Aorta (tissue), 5 donors: ENCODE measurements at regions not wholly inside any gene's neighbourhood (a gene's known extent, or its start where the extent isn't known, plus 50 kb on each side); places are given as distances from the start of the nearest gene placed in this dataset.
"Not testable (repeated sequence)": the region's sequence is repeated elsewhere in the genome, so short reads cannot be mapped to it uniquely, and the experiment has no call there.

ENCODE experiments used
- ATAC-seq: fragments of 200-7000 bp; cut with Tn5 transposase; one replicate; pipeline ENCODE4 v1.9.1; 2022; ENCODE audit warnings: moderate library complexity; ENCODE audit not compliant: low FRiP score
- DNase-seq, 2 donors: peaks; one replicate each; pipeline ENCODE4 v3.0.0-alpha.2; 2020
- H3K27ac ChIP-seq, 2 donors: one replicate each; pipeline ENCODE4 v1.5.1; 2013; ENCODE audit warnings: low read length in 2 of 2, mild to moderate bottlenecking in 2 of 2, moderate library complexity in 2 of 2, control low read depth in 1 of 2, inconsistent platforms in 1 of 2, low read depth in 1 of 2
- H3K27me3 ChIP-seq, 2 donors: one replicate each; pipeline ENCODE4 v1.6.1; 2013; ENCODE audit warnings: control low read depth in 1 of 2, low read length in 1 of 2, mild to moderate bottlenecking in 1 of 2, moderate library complexity in 1 of 2; ENCODE audit not compliant: insufficient read depth in 2 of 2, control insufficient read depth in 1 of 2
- H3K36me3 ChIP-seq, 2 donors: one replicate each; pipeline ENCODE4 v1.6.1; 2013; ENCODE audit warnings: control low read depth in 1 of 2, low read length in 1 of 2, mild to moderate bottlenecking in 1 of 2; ENCODE audit not compliant: insufficient read depth in 2 of 2, control insufficient read depth in 1 of 2
- H3K4me1 ChIP-seq, 2 donors: one replicate each; pipeline ENCODE4 v1.6.1; 2013; ENCODE audit warnings: low read length in 2 of 2, control low read depth in 1 of 2, mild to moderate bottlenecking in 1 of 2, moderate library complexity in 1 of 2; ENCODE audit not compliant: insufficient read depth in 2 of 2, control insufficient read depth in 1 of 2
- H3K4me3 ChIP-seq, 2 donors: one replicate each; pipeline ENCODE4 v1.5.1; 2013; ENCODE audit warnings: low read length in 2 of 2, control low read depth in 1 of 2, mild to moderate bottlenecking in 1 of 2
- H3K9me3 ChIP-seq: one replicate; pipeline ENCODE4 v1.6.1; 2013; ENCODE audit warnings: mild to moderate bottlenecking, low read length; ENCODE audit not compliant: control insufficient read depth
- WGBS, 2 donors: extraction: QIAGEN DNeasy Blood & Tissue Kit; methylation state at CpG; one replicate each; pipeline ENCODE4 v1.1.7; 2013; 5-methylcytosine and 5-hydroxymethylcytosine counted together
- intact Hi-C, 2 donors: fragments of 100-400 bp; cut with DNase I; formaldehyde crosslinking; loops; one replicate each; pipeline versions ENCODE4 v1.14.2 to v1.15.0; 2022
- donor health status: healthy with polysubstance abuse.
- donor health status: Bipolar disorder and iron deficiency.
- donor health status: DM: no; HTN: no; CAD: no.
- donor health status: DM: no; HTN: no; CAD: no.
- donor health status: DM: yes; HTN: yes; CAD: no.

- no peaks in the 10 kb centered on the region for H3K9me3 ChIP-seq
- no peak for ATAC-seq
- 11 to 12% methylated on average over 2 of the region's 2 CpGs for WGBS, 2 donors
- intact Hi-C loops, result no loop called here
- H3K4me3 ChIP-seq, result no peak overlapping the region
- H3K4me1 ChIP-seq, result no peaks in the 10 kb centered on the region
- peaks cover 0 to 3% of the 10 kb centered on the region in 2 donors for H3K27me3 ChIP-seq
- no peaks in the 10 kb centered on the region for H3K36me3 ChIP-seq
- no peak overlapping the region for H3K27ac ChIP-seq
- DNase-seq, result no peak
Measured at GRCh38 chr16:59341368-59341767, 607.3 kb upstream of the GOT2 start.

GRCh38 chr16:59339871-59340270, 605.8 kb upstream of the GOT2 start:
- WGBS, 2 donors, result 19 to 20% methylated on average over 2 of the region's 2 CpGs
- no peak overlapping the region for H3K27ac ChIP-seq
- no peaks in the 10 kb centered on the region for H3K9me3 ChIP-seq
- peaks cover 0 to 3% of the 10 kb centered on the region in 2 donors for H3K27me3 ChIP-seq
- no peaks in the 10 kb centered on the region for H3K36me3 ChIP-seq
- intact Hi-C loops, result no loop called here
- no peak overlapping the region for H3K4me3 ChIP-seq
- no peaks in the 10 kb centered on the region for H3K4me1 ChIP-seq
- no peak for DNase-seq
- ATAC-seq, result no peak

- Histone ChIP-seq H3K27ac (no peak overlapping the region), H3K4me1 (no peaks in the 10 kb centered on the region), H3K36me3 (no peaks in the 10 kb centered on the region), H3K27me3 (peaks cover 0 to under 1% of the 10 kb centered on the region in 2 donors), H3K9me3 (no peaks in the 10 kb centered on the region), H3K4me3 (no peak overlapping the region)
- WGBS, 2 donors, result 61 to 72% methylated on average over 3 of the region's 3 CpGs
- DNase-seq (no peak), ATAC-seq (no peak)
- intact Hi-C loops, result no loop called here
Measured at GRCh38 chr16:59336136-59336695, 602.1 kb upstream of the GOT2 start.

- ATAC-seq, H3K27me3 ChIP-seq, H3K27ac ChIP-seq, H3K9me3 ChIP-seq, intact Hi-C loops, DNase-seq, H3K36me3 ChIP-seq, H3K4me3 ChIP-seq, H3K4me1 ChIP-seq: not testable (repeated sequence)
- WGBS, 2 donors, result 96 to 97% methylated on average over 3 of the region's 3 CpGs
Measured at GRCh38 chr16:59331708-59332107, 597.6 kb upstream of the GOT2 start.

GRCh38 chr16:59330019-59330670, 596.0 kb upstream of the GOT2 start:
- Histone ChIP-seq H3K36me3 (no peaks in the 10 kb centered on the region), H3K4me3 (no peak overlapping the region), H3K4me1 (no peaks in the 10 kb centered on the region), H3K9me3 (no peaks in the 10 kb centered on the region), H3K27me3 (no peaks in the 10 kb centered on the region), H3K27ac (no peak overlapping the region)
- intact Hi-C loops, result no loop called here
- ATAC-seq (no peak), DNase-seq (no peak)
- WGBS, 2 donors, result 59 to 73% methylated on average over 2 of the region's 2 CpGs

GRCh38 chr16:59328961-59329360, 594.8 kb upstream of the GOT2 start:
- Histone ChIP-seq H3K9me3 (no peaks in the 10 kb centered on the region), H3K4me3 (no peak overlapping the region), H3K27me3 (no peaks in the 10 kb centered on the region), H3K27ac (no peak overlapping the region), H3K36me3 (no peaks in the 10 kb centered on the region), H3K4me1 (no peaks in the 10 kb centered on the region)
- intact Hi-C loops, result no loop called here
- DNase-seq, result no peak
- WGBS, 2 donors, result 64 to 75% methylated on average over 2 of the region's 2 CpGs
- ATAC-seq, result no peak

GRCh38 chr16:59327894-59328293, 593.8 kb upstream of the GOT2 start:
- Histone ChIP-seq H3K36me3 (no peaks in the 10 kb centered on the region), H3K27me3 (no peaks in the 10 kb centered on the region), H3K4me1 (no peaks in the 10 kb centered on the region), H3K4me3 (no peak overlapping the region), H3K27ac (no peak overlapping the region), H3K9me3 (no peaks in the 10 kb centered on the region)
- intact Hi-C loops, result no loop called here
- DNase-seq (no peak), ATAC-seq (no peak)
- WGBS, 2 donors, result 88 to 94% methylated on average over 3 of the region's 3 CpGs

GRCh38 chr16:59326955-59327354, 592.8 kb upstream of the GOT2 start:
- H3K36me3 ChIP-seq, result no peaks in the 10 kb centered on the region
- intact Hi-C loops, result no loop called here
- H3K27ac ChIP-seq, result no peak overlapping the region
- DNase-seq, result no peak
- ATAC-seq, result no peak
- WGBS, 2 donors, result 54 to 76% methylated on average over 2 of the region's 2 CpGs
- no peaks in the 10 kb centered on the region for H3K27me3 ChIP-seq
- H3K4me1 ChIP-seq, result no peaks in the 10 kb centered on the region
- H3K9me3 ChIP-seq, result no peaks in the 10 kb centered on the region
- H3K4me3 ChIP-seq, result no peak overlapping the region

- Histone ChIP-seq H3K4me3 (no peak overlapping the region), H3K4me1 (no peaks in the 10 kb centered on the region), H3K36me3 (no peaks in the 10 kb centered on the region), H3K27me3 (no peaks in the 10 kb centered on the region), H3K27ac (no peak overlapping the region), H3K9me3 (no peaks in the 10 kb centered on the region)
- ATAC-seq (no peak), DNase-seq (no peak)
- WGBS, 2 donors, result 71 to 77% methylated on average over 5 of the region's 5 CpGs
- intact Hi-C loops, result no loop called here
Measured at GRCh38 chr16:59324462-59324861, 590.3 kb upstream of the GOT2 start.
